ENCODE measurements at regions not wholly inside any gene's neighbourhood (a gene's known extent, or its start where the extent isn't known, plus 50 kb on each side); places are given as distances from the start of the nearest gene placed in this dataset.
"Not testable (repeated sequence)": the region's sequence is repeated elsewhere in the genome, so short reads cannot be mapped to it uniquely, and the experiment has no call there.

GRCh38 chr9:126069400-126069955, 257.2 kb upstream of the MVB12B start:
- no peak for DNase-seq (ENCODE audit: insufficient read length, low spot score, missing footprints)
- Histone ChIP-seq H3K9me3 (ENCODE audit: low read depth, low read length) (no peaks in the 10 kb centered on the region), H3K36me3 (ENCODE audit: insufficient read depth, low read length) (no peaks in the 10 kb centered on the region), H3K27me3 (ENCODE audit: insufficient read depth, low read length) (peaks cover 23% of the 10 kb centered on the region), H2AFZ (ENCODE audit: low read length) (no peak overlapping the region), H3K4me3 (ENCODE audit: insufficient read depth, low read length) (no peak overlapping the region), H4K20me1 (ENCODE audit: insufficient read depth, low read length) (no peaks in the 10 kb centered on the region), H3K79me2 (ENCODE audit: insufficient read depth, low read length) (no peaks in the 10 kb centered on the region), H3K27ac (ENCODE audit: low read depth, low read length) (no peak overlapping the region), H3K4me2 (ENCODE audit: insufficient read depth, low read length) (no peak overlapping the region), H3K4me1 (ENCODE audit: insufficient read depth, low read length) (no peaks in the 10 kb centered on the region)
- TF ChIP-seq, protein P1, sequence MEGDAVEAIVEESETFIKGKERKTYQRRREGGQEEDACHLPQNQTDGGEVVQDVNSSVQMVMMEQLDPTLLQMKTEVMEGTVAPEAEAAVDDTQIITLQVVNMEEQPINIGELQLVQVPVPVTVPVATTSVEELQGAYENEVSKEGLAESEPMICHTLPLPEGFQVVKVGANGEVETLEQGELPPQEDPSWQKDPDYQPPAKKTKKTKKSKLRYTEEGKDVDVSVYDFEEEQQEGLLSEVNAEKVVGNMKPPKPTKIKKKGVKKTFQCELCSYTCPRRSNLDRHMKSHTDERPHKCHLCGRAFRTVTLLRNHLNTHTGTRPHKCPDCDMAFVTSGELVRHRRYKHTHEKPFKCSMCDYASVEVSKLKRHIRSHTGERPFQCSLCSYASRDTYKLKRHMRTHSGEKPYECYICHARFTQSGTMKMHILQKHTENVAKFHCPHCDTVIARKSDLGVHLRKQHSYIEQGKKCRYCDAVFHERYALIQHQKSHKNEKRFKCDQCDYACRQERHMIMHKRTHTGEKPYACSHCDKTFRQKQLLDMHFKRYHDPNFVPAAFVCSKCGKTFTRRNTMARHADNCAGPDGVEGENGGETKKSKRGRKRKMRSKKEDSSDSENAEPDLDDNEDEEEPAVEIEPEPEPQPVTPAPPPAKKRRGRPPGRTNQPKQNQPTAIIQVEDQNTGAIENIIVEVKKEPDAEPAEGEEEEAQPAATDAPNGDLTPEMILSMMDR (IDR thresholded peaks at IDR 0.05; ENCODE audit: extremely low read depth, low read depth, low read length), result no peak

DNA sequence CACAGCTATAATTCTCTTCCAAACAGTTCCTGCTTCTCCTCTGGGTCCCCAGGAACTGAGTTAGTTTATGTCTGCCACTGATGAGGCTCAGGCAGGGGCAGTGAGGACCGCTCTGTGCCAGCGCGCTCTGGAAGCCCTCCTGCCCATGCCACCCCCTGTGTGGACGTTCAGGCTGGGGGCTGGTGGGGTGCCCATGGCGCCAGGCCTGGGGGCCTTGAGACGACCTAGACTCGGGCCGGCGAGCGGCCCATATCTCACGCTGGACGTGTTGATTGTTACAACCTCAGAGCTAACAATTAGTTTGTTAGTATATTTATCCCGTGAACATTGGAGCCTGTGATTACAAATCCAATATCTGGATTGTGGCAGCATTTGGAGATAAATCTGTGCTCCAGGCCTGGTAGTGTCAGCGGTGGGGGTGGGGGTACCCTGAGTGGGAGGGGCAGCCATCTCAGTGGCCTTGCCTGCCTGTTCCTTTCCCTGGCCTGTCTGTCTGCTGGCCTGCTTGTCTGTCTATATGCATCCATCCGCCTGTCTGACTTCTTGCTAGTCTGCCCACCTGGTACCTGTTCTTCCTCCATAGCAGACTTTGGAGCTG, 256.5 kb upstream of the MVB12B start:
- H3K27me3 ChIP-seq (ENCODE audit: insufficient read depth, low read length), result peaks cover 23% of the 10 kb centered on the region

GRCh38 chr9:126071076-126071750, 255.4 kb upstream of the MVB12B start:
- Histone ChIP-seq H3K4me3 (ENCODE audit: insufficient read depth, low read length) (no peak overlapping the region), H4K20me1 (ENCODE audit: insufficient read depth, low read length) (no peaks in the 10 kb centered on the region), H3K9me3 (ENCODE audit: low read depth, low read length) (no peaks in the 10 kb centered on the region), H3K79me2 (ENCODE audit: insufficient read depth, low read length) (no peaks in the 10 kb centered on the region), H3K4me2 (ENCODE audit: insufficient read depth, low read length) (no peak overlapping the region), H3K27me3 (ENCODE audit: insufficient read depth, low read length) (peaks cover 18% of the 10 kb centered on the region), H3K27ac (ENCODE audit: low read depth, low read length) (no peak overlapping the region), H3K36me3 (ENCODE audit: insufficient read depth, low read length) (no peaks in the 10 kb centered on the region), H2AFZ (ENCODE audit: low read length) (no peak overlapping the region), H3K4me1 (ENCODE audit: insufficient read depth, low read length) (no peaks in the 10 kb centered on the region)
- TF ChIP-seq, protein P1 (IDR thresholded peaks at IDR 0.05; ENCODE audit: extremely low read depth, low read depth, low read length), result no peak
- DNase-seq (ENCODE audit: insufficient read length, low spot score, missing footprints), result no peak

More for the DNA sequence above, 256.5 kb upstream of the MVB12B start:
- Histone ChIP-seq H3K9me3 (ENCODE audit: low read depth, low read length) (no peaks in the 10 kb centered on the region), H3K4me3 (ENCODE audit: insufficient read depth, low read length) (no peak overlapping the region), H3K36me3 (ENCODE audit: insufficient read depth, low read length) (no peaks in the 10 kb centered on the region), H3K4me1 (ENCODE audit: insufficient read depth, low read length) (no peaks in the 10 kb centered on the region), H3K27ac (ENCODE audit: low read depth, low read length) (no peak overlapping the region), H2AFZ (ENCODE audit: low read length) (no peak overlapping the region), H4K20me1 (ENCODE audit: insufficient read depth, low read length) (no peaks in the 10 kb centered on the region), H3K79me2 (ENCODE audit: insufficient read depth, low read length) (no peaks in the 10 kb centered on the region), H3K4me2 (ENCODE audit: insufficient read depth, low read length) (no peak overlapping the region)
- TF ChIP-seq, protein P1 (IDR thresholded peaks at IDR 0.05; ENCODE audit: extremely low read depth, low read depth, low read length), result no peak
- DNase-seq (ENCODE audit: insufficient read length, low spot score, missing footprints), result no peak

DNA sequence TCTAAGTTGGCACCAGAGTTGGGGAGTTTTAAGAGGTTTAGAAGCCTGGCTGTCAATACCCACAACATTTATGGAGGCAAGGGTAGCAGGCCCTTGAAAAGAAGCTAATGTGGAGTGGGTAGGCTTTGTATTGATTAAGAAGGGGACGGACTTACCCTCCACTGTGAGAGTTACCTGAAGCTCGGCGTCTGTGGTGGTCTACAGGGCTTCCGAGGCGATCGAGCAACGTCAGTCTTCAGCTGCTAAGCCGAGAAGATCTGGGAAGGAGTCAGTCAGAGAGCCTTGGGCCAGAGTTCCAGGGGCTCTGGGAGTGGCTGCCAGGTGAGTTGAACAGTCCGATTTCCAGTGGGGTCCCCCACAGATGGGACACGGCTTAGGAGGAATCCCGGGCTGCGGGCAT, 249.0 kb upstream of the MVB12B start:
- not testable (repeated sequence) for H3K4me2 ChIP-seq (ENCODE audit: insufficient read depth, low read length)

More for the DNA sequence above, 249.0 kb upstream of the MVB12B start:
- H3K4me1 ChIP-seq (ENCODE audit: insufficient read depth, low read length); H3K27me3 ChIP-seq (ENCODE audit: insufficient read depth, low read length); H2AFZ ChIP-seq (ENCODE audit: low read length); H3K4me3 ChIP-seq (ENCODE audit: insufficient read depth, low read length); H3K27ac ChIP-seq (ENCODE audit: low read depth, low read length); H3K36me3 ChIP-seq (ENCODE audit: insufficient read depth, low read length); H3K9me3 ChIP-seq (ENCODE audit: low read depth, low read length); H3K79me2 ChIP-seq (ENCODE audit: insufficient read depth, low read length); H4K20me1 ChIP-seq (ENCODE audit: insufficient read depth, low read length); DNase-seq (ENCODE audit: insufficient read length, low spot score, missing footprints): not testable (repeated sequence)

Measured in osteoblast (primary cell).